HG03432 (cell line): ENCODE measurements at regions not wholly inside any gene's neighbourhood (a gene's known extent, or its start where the extent isn't known, plus 50 kb on each side); places are given as distances from the start of the nearest gene placed in this dataset.
"Not testable (repeated sequence)": the region's sequence is repeated elsewhere in the genome, so short reads cannot be mapped to it uniquely, and the experiment has no call there.

Experiments
- ATAC-seq: cut with Tn5 transposase; IDR thresholded peaks from one replicate; pipeline ENCODE4 v1.9.1; 2021; ENCODE audit warnings: mild to moderate bottlenecking, moderate library complexity; ENCODE audit not compliant: unreplicated experiment

- ATAC-seq: no peak
Observed at GRCh38 chr2:192983173-192983572, 788.4 kb upstream of the TMEFF2 start.

GRCh38 chr2:192978395-192978794, 783.7 kb upstream of the TMEFF2 start:
- ATAC-seq: no peak

- no peak for ATAC-seq
Observed at GRCh38 chr2:192971981-192972380, 777.2 kb upstream of the TMEFF2 start.

GRCh38 chr2:192969055-192969454, 774.3 kb upstream of the TMEFF2 start:
- ATAC-seq: no peak

- no peak for ATAC-seq
Observed at GRCh38 chr2:192960945-192961344, 766.2 kb upstream of the TMEFF2 start.

- ATAC-seq: not testable (repeated sequence)
Observed at GRCh38 chr2:192958615-192959014, 763.9 kb upstream of the TMEFF2 start.

- ATAC-seq: no peak
Observed at GRCh38 chr2:192957425-192957824, 762.7 kb upstream of the TMEFF2 start.

GRCh38 chr2:192953116-192953515, 758.4 kb upstream of the TMEFF2 start:
- no peak for ATAC-seq

- no peak for ATAC-seq
Observed at GRCh38 chr2:192952245-192952644, 757.5 kb upstream of the TMEFF2 start.

GRCh38 chr2:192948316-192948715, 753.6 kb upstream of the TMEFF2 start:
- ATAC-seq: no peak

GRCh38 chr2:192947352-192947751, 752.6 kb upstream of the TMEFF2 start:
- ATAC-seq: no peak

GRCh38 chr2:192940767-192941166, 746.0 kb upstream of the TMEFF2 start:
- no peak for ATAC-seq

GRCh38 chr2:192932376-192932775, 737.6 kb upstream of the TMEFF2 start:
- ATAC-seq: no peak

- not testable (repeated sequence) for ATAC-seq
Observed at GRCh38 chr2:192921631-192922030, 726.9 kb upstream of the TMEFF2 start.

- ATAC-seq: no peak
Observed at GRCh38 chr2:192901446-192901845, 706.7 kb upstream of the TMEFF2 start.

GRCh38 chr2:192899466-192899865, 704.7 kb upstream of the TMEFF2 start:
- ATAC-seq: no peak

GRCh38 chr2:192893976-192894375, 699.2 kb upstream of the TMEFF2 start:
- not testable (repeated sequence) for ATAC-seq

GRCh38 chr2:192888109-192888508, 693.4 kb upstream of the TMEFF2 start:
- no peak for ATAC-seq

GRCh38 chr2:192887337-192887736, 692.6 kb upstream of the TMEFF2 start:
- ATAC-seq: no peak

GRCh38 chr2:192886636-192887035, 691.9 kb upstream of the TMEFF2 start:
- no peak for ATAC-seq

GRCh38 chr2:192885569-192886160, 690.9 kb upstream of the TMEFF2 start:
- ATAC-seq: no peak

- no peak for ATAC-seq
Observed at GRCh38 chr2:192877159-192877558, 682.4 kb upstream of the TMEFF2 start.

GRCh38 chr2:192876698-192877097, 682.0 kb upstream of the TMEFF2 start:
- ATAC-seq: no peak
